Liver (tissue), 8 donors: ENCODE measurements at regions not wholly inside any gene's neighbourhood (a gene's known extent, or its start where the extent isn't known, plus 50 kb on each side); places are given as distances from the start of the nearest gene placed in this dataset.

Source experiments
- DNase-seq: peaks from one replicate; pipeline ENCODE4 v3.0.0-alpha.2; 2017; ENCODE audit warnings: low spot score
- H3K27ac ChIP-seq, 2 donors: one replicate each; pipeline ENCODE4 v1.7.0; 2013; ENCODE audit warnings: inconsistent platforms in 2 of 2, low read length in 2 of 2, control low read depth in 1 of 2, low read depth in 1 of 2, mild to moderate bottlenecking in 1 of 2
- H3K27me3 ChIP-seq, 4 donors: one replicate each; pipeline versions ENCODE4 v1.6.1 to v1.7.0; 2013; ENCODE audit warnings: low read length in 3 of 4, inconsistent platforms in 1 of 4, mild to moderate bottlenecking in 1 of 4, moderate library complexity in 1 of 4; ENCODE audit not compliant: control insufficient read depth in 4 of 4, insufficient read depth in 4 of 4
- H3K36me3 ChIP-seq, 4 donors: one replicate each; pipeline versions ENCODE4 v1.6.1 to v1.7.0; 2013; ENCODE audit warnings: low read length in 3 of 4, mild to moderate bottlenecking in 3 of 4, low read depth in 1 of 4, moderate library complexity in 1 of 4; ENCODE audit not compliant: control insufficient read depth in 4 of 4, insufficient read depth in 3 of 4
- H3K4me1 ChIP-seq, 4 donors: one replicate each; pipeline versions ENCODE4 v1.6.1 to v1.7.0; 2013; ENCODE audit warnings: low read length in 3 of 4, mild to moderate bottlenecking in 3 of 4, moderate library complexity in 1 of 4; ENCODE audit not compliant: control insufficient read depth in 4 of 4, insufficient read depth in 4 of 4
- H3K4me3 ChIP-seq, 3 donors: one replicate each; pipeline versions ENCODE4 v1.6.1 to v1.7.0; 2013; ENCODE audit warnings: low read length in 3 of 3, control low read depth in 1 of 3, low read depth in 1 of 3, mild to moderate bottlenecking in 1 of 3
- H3K9ac ChIP-seq, 2 donors: one replicate each; pipeline ENCODE4 v1.7.0; 2013; ENCODE audit warnings: low read length in 2 of 2, mild to moderate bottlenecking in 2 of 2, moderate library complexity in 2 of 2, control low read depth in 1 of 2, low read depth in 1 of 2
- H3K9me3 ChIP-seq, 4 donors: one replicate each; pipeline versions ENCODE4 v1.6.1 to v1.7.0; 2013; ENCODE audit warnings: low read length in 3 of 4; ENCODE audit not compliant: control insufficient read depth in 4 of 4
- ATF3 ChIP-seq: IDR thresholded peaks from 2 replicates; pipeline ENCODE4 v1.6.1; 2016; ENCODE audit warnings: antibody characterized with exemption
- EGR1 ChIP-seq, 2 donors: IDR thresholded peaks; 2 replicates each; pipeline ENCODE4 v1.6.1; 2016 to 2018; ENCODE audit warnings: antibody characterized with exemption in 2 of 2, low read depth in 2 of 2
- FOXA1 ChIP-seq: IDR thresholded peaks from 2 replicates; pipeline ENCODE4 v1.6.1; 2016; ENCODE audit warnings: antibody characterized with exemption
- FOXA2 ChIP-seq: IDR thresholded peaks from 2 replicates; pipeline ENCODE4 v1.6.1; 2016; ENCODE audit warnings: antibody characterized with exemption
- HNF4A ChIP-seq, 2 donors: conservative IDR thresholded peaks; 2 replicates each; pipeline ENCODE4 v1.6.1; 2016; ENCODE audit warnings: antibody characterized with exemption in 2 of 2, mild to moderate bottlenecking in 2 of 2
- HNF4G ChIP-seq: IDR thresholded peaks from 2 replicates; pipeline ENCODE4 v1.6.1; 2016; ENCODE audit warnings: antibody characterized with exemption
- JUND ChIP-seq, 2 donors: IDR thresholded peaks; 2 replicates each; pipeline ENCODE4 v1.6.1; 2016; ENCODE audit warnings: antibody characterized with exemption in 2 of 2
- MAX ChIP-seq: IDR thresholded peaks from 2 replicates; pipeline ENCODE4 v1.6.1; 2016; ENCODE audit warnings: antibody characterized with exemption
- NR2F2 ChIP-seq: IDR thresholded peaks from 2 replicates; pipeline ENCODE4 v1.6.1; 2016; ENCODE audit warnings: antibody characterized with exemption
- RAD21 ChIP-seq, 2 donors: IDR thresholded peaks; 2 replicates each; pipeline ENCODE4 v1.6.1; 2016; ENCODE audit warnings: antibody characterized with exemption in 2 of 2, mild to moderate bottlenecking in 2 of 2
- REST ChIP-seq: IDR thresholded peaks from 2 replicates; pipeline ENCODE4 v1.6.1; 2016; ENCODE audit warnings: antibody characterized with exemption, mild to moderate bottlenecking
- RXRA ChIP-seq, 2 donors: IDR thresholded peaks; 2 replicates each; pipeline ENCODE4 v1.6.1; 2017 to 2018; ENCODE audit warnings: antibody characterized with exemption in 2 of 2, mild to moderate bottlenecking in 1 of 2
- SP1 ChIP-seq: IDR thresholded peaks from 2 replicates; pipeline ENCODE4 v1.6.1; 2018; ENCODE audit warnings: antibody characterized with exemption, mild to moderate bottlenecking
- TAF1 ChIP-seq: conservative IDR thresholded peaks from 2 replicates; pipeline ENCODE4 v1.6.1; 2016; ENCODE audit warnings: antibody characterized with exemption, mild to moderate bottlenecking
- WGBS: extraction: QIAGEN DNeasy Blood & Tissue Kit; methylation state at CpG from one replicate; pipeline ENCODE4 v1.1.7; 2013; 5-methylcytosine and 5-hydroxymethylcytosine counted together
- TF ChIP-seq, protein P1 (sequence below): fragments of 150-350 bp; IDR thresholded peaks from 2 replicates; pipeline ENCODE4 v1.5.1; 2017; ENCODE audit warnings: improper control_type of control experiment, low read depth, low read length; ENCODE audit not compliant: missing input control
- TF ChIP-seq, protein P2 (sequence below): IDR thresholded peaks from 2 replicates; pipeline ENCODE4 v1.6.1; 2016; ENCODE audit warnings: antibody characterized with exemption
- donor health status: healthy.
- donor health status: healthy.
- donor health status: healthy.
- donor health status: healthy.
- donor health status: healthy.

DNA sequence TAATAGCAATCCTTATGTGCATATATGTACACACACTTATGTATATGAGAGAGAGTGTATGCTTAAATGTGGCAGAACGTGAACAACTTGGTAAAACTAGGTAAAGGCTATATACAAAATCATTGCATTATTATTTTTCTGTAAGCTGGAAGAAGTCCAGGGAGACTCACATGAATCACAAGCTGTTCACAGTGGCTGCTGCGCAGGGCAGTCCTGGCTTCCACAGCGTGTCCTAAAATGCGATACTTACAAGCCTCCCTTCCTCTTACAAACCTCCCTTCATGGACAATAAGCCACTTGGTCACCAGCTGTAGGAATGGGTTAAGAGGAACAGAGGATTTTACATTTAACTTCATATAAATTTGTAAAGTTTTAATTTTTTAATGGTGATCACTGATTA, 114.9 kb upstream of the AGAP1 start:
- no peaks in the 10 kb centered on the region for H3K9me3 ChIP-seq
- 95% methylated on average over 4 of the region's 4 CpGs for WGBS
- no peak overlapping the region for H3K4me3 ChIP-seq
- no peak overlapping the region for H3K9ac ChIP-seq
- H3K36me3 ChIP-seq = no peaks in the 10 kb centered on the region
- no peak for TF ChIP-seq RXRA (IDR thresholded peaks at IDR 0.05)
- TF ChIP-seq RAD21 (IDR thresholded peaks at IDR 0.05) = no peak
- no peak for TF ChIP-seq ATF3
- no peak for TF ChIP-seq SP1
- no peak for TF ChIP-seq TAF1
- TF ChIP-seq REST = no peak
- no peak for TF ChIP-seq NR2F2
- TF ChIP-seq HNF4A (conservative IDR thresholded peaks at IDR 0.05) = no peak
- TF ChIP-seq, protein P1, sequence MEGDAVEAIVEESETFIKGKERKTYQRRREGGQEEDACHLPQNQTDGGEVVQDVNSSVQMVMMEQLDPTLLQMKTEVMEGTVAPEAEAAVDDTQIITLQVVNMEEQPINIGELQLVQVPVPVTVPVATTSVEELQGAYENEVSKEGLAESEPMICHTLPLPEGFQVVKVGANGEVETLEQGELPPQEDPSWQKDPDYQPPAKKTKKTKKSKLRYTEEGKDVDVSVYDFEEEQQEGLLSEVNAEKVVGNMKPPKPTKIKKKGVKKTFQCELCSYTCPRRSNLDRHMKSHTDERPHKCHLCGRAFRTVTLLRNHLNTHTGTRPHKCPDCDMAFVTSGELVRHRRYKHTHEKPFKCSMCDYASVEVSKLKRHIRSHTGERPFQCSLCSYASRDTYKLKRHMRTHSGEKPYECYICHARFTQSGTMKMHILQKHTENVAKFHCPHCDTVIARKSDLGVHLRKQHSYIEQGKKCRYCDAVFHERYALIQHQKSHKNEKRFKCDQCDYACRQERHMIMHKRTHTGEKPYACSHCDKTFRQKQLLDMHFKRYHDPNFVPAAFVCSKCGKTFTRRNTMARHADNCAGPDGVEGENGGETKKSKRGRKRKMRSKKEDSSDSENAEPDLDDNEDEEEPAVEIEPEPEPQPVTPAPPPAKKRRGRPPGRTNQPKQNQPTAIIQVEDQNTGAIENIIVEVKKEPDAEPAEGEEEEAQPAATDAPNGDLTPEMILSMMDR = no peak
- TF ChIP-seq MAX = no peak
- TF ChIP-seq, protein P2, sequence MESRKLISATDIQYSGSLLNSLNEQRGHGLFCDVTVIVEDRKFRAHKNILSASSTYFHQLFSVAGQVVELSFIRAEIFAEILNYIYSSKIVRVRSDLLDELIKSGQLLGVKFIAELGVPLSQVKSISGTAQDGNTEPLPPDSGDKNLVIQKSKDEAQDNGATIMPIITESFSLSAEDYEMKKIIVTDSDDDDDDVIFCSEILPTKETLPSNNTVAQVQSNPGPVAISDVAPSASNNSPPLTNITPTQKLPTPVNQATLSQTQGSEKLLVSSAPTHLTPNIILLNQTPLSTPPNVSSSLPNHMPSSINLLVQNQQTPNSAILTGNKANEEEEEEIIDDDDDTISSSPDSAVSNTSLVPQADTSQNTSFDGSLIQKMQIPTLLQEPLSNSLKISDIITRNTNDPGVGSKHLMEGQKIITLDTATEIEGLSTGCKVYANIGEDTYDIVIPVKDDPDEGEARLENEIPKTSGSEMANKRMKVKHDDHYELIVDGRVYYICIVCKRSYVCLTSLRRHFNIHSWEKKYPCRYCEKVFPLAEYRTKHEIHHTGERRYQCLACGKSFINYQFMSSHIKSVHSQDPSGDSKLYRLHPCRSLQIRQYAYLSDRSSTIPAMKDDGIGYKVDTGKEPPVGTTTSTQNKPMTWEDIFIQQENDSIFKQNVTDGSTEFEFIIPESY = no peak
- TF ChIP-seq HNF4G = no peak
- no peak for TF ChIP-seq EGR1 (IDR thresholded peaks at IDR 0.05; ENCODE audit: low read depth in 2 of 2)
- peaks cover 5 to 18% (median 17%) of the 10 kb centered on the region in 4 donors for H3K4me1 ChIP-seq
- no peak overlapping the region for H3K27ac ChIP-seq
- DNase-seq = no peak
- H3K27me3 ChIP-seq = no peaks in the 10 kb centered on the region

DNA sequence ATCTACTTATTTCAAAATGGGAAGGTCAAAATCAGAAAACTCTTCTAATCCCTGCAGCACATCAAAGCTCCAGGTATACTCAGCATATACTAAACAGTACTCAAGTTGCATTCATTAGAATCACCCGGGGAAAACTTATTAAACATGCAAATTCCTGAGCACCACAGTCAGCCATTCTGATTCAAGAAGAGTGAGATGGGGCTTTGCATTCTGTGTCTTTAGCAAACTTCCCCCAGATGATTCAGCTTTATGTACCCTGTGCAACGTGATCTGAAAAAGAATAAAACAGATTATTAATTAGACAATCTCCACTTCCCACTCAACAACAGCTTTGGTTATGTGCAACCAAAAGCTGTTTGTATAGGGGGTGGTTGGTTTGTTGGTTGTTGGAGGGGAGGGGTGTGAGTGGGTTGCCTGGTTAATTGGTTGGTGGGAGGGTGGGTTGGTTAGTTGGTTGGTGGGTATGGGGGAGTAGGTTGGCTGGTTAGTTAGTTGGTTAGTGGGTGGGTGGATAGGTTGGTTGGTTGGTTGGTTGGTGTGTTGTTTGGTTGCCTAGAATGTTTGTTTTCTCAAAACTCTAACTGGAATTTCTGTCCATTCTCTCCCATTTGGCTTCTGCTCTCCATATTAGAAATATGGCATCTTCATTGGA, 112.5 kb upstream of the AGAP1 start:
- TF ChIP-seq ATF3 (no peak), HNF4G (no peak), MAX (no peak), FOXA2 (no peak), JUND (IDR thresholded peaks at IDR 0.05) (no peak), FOXA1 (no peak), REST (no peak), NR2F2 (no peak)
- TF ChIP-seq, protein P1 = no peak
- DNase-seq = no peak
- H3K4me1 ChIP-seq = peaks cover 5 to 21% (median 16%) of the 10 kb centered on the region in 4 donors
- no peaks in the 10 kb centered on the region for H3K27me3 ChIP-seq
- H3K9ac ChIP-seq = no peak overlapping the region
- H3K4me3 ChIP-seq = no peak overlapping the region
- no peaks in the 10 kb centered on the region for H3K9me3 ChIP-seq
- 90% methylated on average over 2 of the region's 2 CpGs for WGBS
- H3K36me3 ChIP-seq = no peaks in the 10 kb centered on the region
- no peak overlapping the region for H3K27ac ChIP-seq
